OCI-LY3 (cell line): ENCODE measurements at regions not wholly inside any gene's neighbourhood (a gene's known extent, or its start where the extent isn't known, plus 50 kb on each side); places are given as distances from the start of the nearest gene placed in this dataset.

Source experiments
- H2AFZ ChIP-seq: fragments of 200-600, 300-600 bp; shearing (Covaris generic); 2 replicates; pipeline ENCODE4 v1.6.0; 2014; ENCODE audit warnings: antibody characterized with exemption, low read depth, low read length
- H3K27ac ChIP-seq: fragments of 200-600, 300-600 bp; sonication (generic); 2 replicates; pipeline ENCODE4 v1.5.1; 2014; ENCODE audit warnings: mild to moderate bottlenecking, low read length, moderate library complexity, mixed read lengths
- H3K27me3 ChIP-seq: fragments of 200-600, 300-600 bp; sonication (generic); 2 replicates; pipeline ENCODE4 v1.6.1; 2014; ENCODE audit warnings: low read depth, low read length, mixed read lengths
- H3K36me3 ChIP-seq: fragments of 200-600, 300-600 bp; sonication (generic); replicated peaks from 2 replicates; pipeline ENCODE3; 2014; ENCODE audit warnings: low read depth, low read length, mixed read lengths
- H3K4me1 ChIP-seq: fragments of 300-600, 200-600 bp; sonication (generic); 2 replicates; pipeline ENCODE4 v1.6.1; 2014; ENCODE audit warnings: low read length, mixed read lengths
- H3K4me2 ChIP-seq: fragments of 200-600, 300-600 bp; sonication (generic); 2 replicates; pipeline ENCODE4 v1.6.1; 2014; ENCODE audit warnings: low read length, mixed read lengths
- H3K4me3 ChIP-seq: fragments of 300-600, 200-600 bp; sonication (generic); 2 replicates; pipeline ENCODE4 v1.5.1; 2014; ENCODE audit warnings: antibody characterized with exemption, mild to moderate bottlenecking, low read length, moderate library complexity
- H3K79me2 ChIP-seq: fragments of 300-600, 200-600 bp; shearing (Covaris generic); 2 replicates; pipeline ENCODE4 v1.6.1; 2014; ENCODE audit warnings: mild to moderate bottlenecking, low read length, mixed read lengths
- H3K9ac ChIP-seq: fragments of 300-600, 200-600 bp; shearing (Covaris generic); 2 replicates; pipeline ENCODE4 v1.6.0; 2014; ENCODE audit warnings: mild to moderate bottlenecking, low read length, moderate library complexity
- H3K9me3 ChIP-seq: fragments of 200-600, 300-600 bp; shearing (Covaris generic); 2 replicates; pipeline ENCODE4 v1.6.1; 2014; ENCODE audit warnings: low read length, mixed read lengths; ENCODE audit not compliant: insufficient read depth
- H4K20me1 ChIP-seq: fragments of 200-600, 300-600 bp; sonication (generic); 2 replicates; pipeline ENCODE4 v1.6.1; 2016; ENCODE audit warnings: low read length, mixed read lengths; ENCODE audit not compliant: insufficient read depth
- CTCF ChIP-seq: fragments of 200-600, 300-600 bp; sonication (generic); IDR thresholded peaks from 2 replicates; pipeline ENCODE4 v1.5.1; 2014; ENCODE audit warnings: antibody characterized with exemption, low read length, low read depth
- EZH2phosphoT487 ChIP-seq: fragments of 200-600 bp; shearing (Covaris generic); IDR thresholded peaks from 2 replicates; pipeline ENCODE4 v1.6.1; 2018; ENCODE audit warnings: antibody characterized with exemption, mixed run types, low read depth

- no peaks in the 10 kb centered on the region for H3K36me3 ChIP-seq
- no peaks in the 10 kb centered on the region for H3K79me2 ChIP-seq
- peaks cover 53% of the 10 kb centered on the region for H3K4me1 ChIP-seq
- no peak overlapping the region for H3K27ac ChIP-seq
- H3K9me3 ChIP-seq, result no peaks in the 10 kb centered on the region
- TF ChIP-seq CTCF (no peak), EZH2phosphoT487 (no peak)
- no peaks in the 10 kb centered on the region for H3K27me3 ChIP-seq
- H3K9ac ChIP-seq, result no peak overlapping the region
- H2AFZ ChIP-seq, result no peak overlapping the region
- no peak overlapping the region for H3K4me3 ChIP-seq
- H3K4me2 ChIP-seq, result no peak overlapping the region
- H4K20me1 ChIP-seq, result no peaks in the 10 kb centered on the region
Observed at GRCh38 chrX:150081076-150081475, 142.8 kb upstream of the EOLA2 start.

GRCh38 chrX:150084496-150085229, 146.4 kb upstream of the EOLA2 start:
- Histone ChIP-seq H3K4me3 (no peak overlapping the region; the same call in 1 of the 2 replicates), H3K79me2 (no peaks in the 10 kb centered on the region), H3K27ac (peak overlapping the region; percentile 99), H4K20me1 (no peaks in the 10 kb centered on the region), H3K27me3 (no peaks in the 10 kb centered on the region), H2AFZ (no peak overlapping the region), H3K4me2 (peak overlapping the region; percentile 38), H3K9me3 (no peaks in the 10 kb centered on the region), H3K4me1 (peaks cover 57% of the 10 kb centered on the region), H3K36me3 (no peaks in the 10 kb centered on the region), H3K9ac (peak overlapping the region; percentile 66; the same call in 1 of the 2 replicates)
- TF ChIP-seq CTCF (no peak), EZH2phosphoT487 (no peak)

- H3K27ac ChIP-seq, result no peak overlapping the region
- no peaks in the 10 kb centered on the region for H3K79me2 ChIP-seq
- H3K4me2 ChIP-seq, result no peak overlapping the region
- H3K4me3 ChIP-seq, result no peak overlapping the region
- TF ChIP-seq EZH2phosphoT487 (no peak), CTCF (no peak)
- no peak overlapping the region for H3K9ac ChIP-seq
- H3K36me3 ChIP-seq, result no peaks in the 10 kb centered on the region
- H3K4me1 ChIP-seq, result peaks cover 54% of the 10 kb centered on the region
- no peak overlapping the region for H2AFZ ChIP-seq
- H3K27me3 ChIP-seq, result no peaks in the 10 kb centered on the region
- H4K20me1 ChIP-seq, result no peaks in the 10 kb centered on the region
- no peaks in the 10 kb centered on the region for H3K9me3 ChIP-seq
Observed at GRCh38 chrX:150085881-150086280, 147.6 kb upstream of the EOLA2 start.

- no peaks in the 10 kb centered on the region for H3K27me3 ChIP-seq
- no peak overlapping the region for H3K27ac ChIP-seq
- H3K9ac ChIP-seq, result no peak overlapping the region
- TF ChIP-seq EZH2phosphoT487 (no peak), CTCF (no peak)
- no peaks in the 10 kb centered on the region for H3K9me3 ChIP-seq
- H3K79me2 ChIP-seq, result no peaks in the 10 kb centered on the region
- no peaks in the 10 kb centered on the region for H4K20me1 ChIP-seq
- no peak overlapping the region for H3K4me2 ChIP-seq
- no peaks in the 10 kb centered on the region for H3K36me3 ChIP-seq
- H3K4me1 ChIP-seq, result peaks cover 49% of the 10 kb centered on the region
- H3K4me3 ChIP-seq, result no peak overlapping the region
- no peak overlapping the region for H2AFZ ChIP-seq
Observed at GRCh38 chrX:150086371-150086770, 148.1 kb upstream of the EOLA2 start.
